GM19455 (cell line): ENCODE measurements at regions not wholly inside any gene's neighbourhood (a gene's known extent, or its start where the extent isn't known, plus 50 kb on each side); places are given as distances from the start of the nearest gene placed in this dataset.

Experiments used
- ATAC-seq: cut with Tn5 transposase; IDR thresholded peaks from one replicate; pipeline ENCODE4 v1.9.1; 2021; ENCODE audit not compliant: unreplicated experiment

- no peak for ATAC-seq
Observed at GRCh38 chr4:108223313-108223712, 54.6 kb upstream of the LEF1 start.

- no peak for ATAC-seq
Observed at GRCh38 chr4:108219998-108220397, 51.3 kb upstream of the LEF1 start.
